Osteoblast (primary cell): ENCODE measurements at regions not wholly inside any gene's neighbourhood (a gene's known extent, or its start where the extent isn't known, plus 50 kb on each side); places are given as distances from the start of the nearest gene placed in this dataset.

ENCODE experiments used
- DNase-seq: peaks from one replicate; pipeline ENCODE4 v3.0.0; 2011; ENCODE audit warnings: low spot score, mixed read lengths; ENCODE audit not compliant: insufficient read length; ENCODE audit errors: missing footprints
- H2AFZ ChIP-seq: 2 replicates; pipeline ENCODE4 v1.6.0; 2011; ENCODE audit warnings: mild to moderate bottlenecking, low read length
- H3K27ac ChIP-seq: 2 replicates; pipeline ENCODE4 v1.5.1; 2011; ENCODE audit warnings: mild to moderate bottlenecking, low read depth, low read length, moderate library complexity
- H3K27me3 ChIP-seq: 2 replicates; pipeline ENCODE4 v1.6.0; 2012; ENCODE audit warnings: mild to moderate bottlenecking, control low read depth, inconsistent platforms, low read length, moderate library complexity; ENCODE audit not compliant: insufficient read depth
- H3K36me3 ChIP-seq: 2 replicates; pipeline ENCODE4 v1.5.1; 2011; ENCODE audit warnings: mild to moderate bottlenecking, low read length, control low read depth, moderate library complexity; ENCODE audit not compliant: insufficient read depth
- H3K4me1 ChIP-seq: 2 replicates; pipeline ENCODE4 v1.5.1; 2011; ENCODE audit warnings: mild to moderate bottlenecking, low read length, control low read depth, moderate library complexity; ENCODE audit not compliant: insufficient read depth
- H3K4me2 ChIP-seq: 2 replicates; pipeline ENCODE4 v1.6.0; 2011; ENCODE audit warnings: mild to moderate bottlenecking, low read length; ENCODE audit not compliant: insufficient read depth
- H3K4me3 ChIP-seq: fragments of 200-600 bp; sonication (generic); 3 replicates; pipeline ENCODE4 v1.5.1; 2012; ENCODE audit warnings: mild to moderate bottlenecking, low read length, inconsistent platforms; ENCODE audit not compliant: insufficient read depth
- H3K79me2 ChIP-seq: 2 replicates; pipeline ENCODE4 v1.6.0; 2012; ENCODE audit warnings: mild to moderate bottlenecking, low read length, control low read depth, inconsistent platforms; ENCODE audit not compliant: insufficient read depth
- H3K9me3 ChIP-seq: 2 replicates; pipeline ENCODE4 v1.5.1; 2011; ENCODE audit warnings: low read depth, low read length, control low read depth
- H4K20me1 ChIP-seq: 2 replicates; pipeline ENCODE4 v1.6.0; 2012; ENCODE audit warnings: mild to moderate bottlenecking, low read length, control low read depth; ENCODE audit not compliant: insufficient read depth
- CTCF ChIP-seq: IDR thresholded peaks from 2 replicates; pipeline ENCODE4 v1.5.1; 2011; ENCODE audit warnings: mild to moderate bottlenecking, low read depth, low read length, moderate library complexity; ENCODE audit errors: extremely low read depth

GRCh38 chr1:56139836-56140235, 439.5 kb downstream of the PLPP3 start:
- no peak for TF ChIP-seq CTCF
- DNase-seq: no peak

GRCh38 chr1:56137521-56138505, 441.6 kb downstream of the PLPP3 start:
- H3K27me3 ChIP-seq: no peaks in the 10 kb centered on the region
- peak overlapping the region; percentile 65 for H3K27ac ChIP-seq
- no peaks in the 10 kb centered on the region for H4K20me1 ChIP-seq
- peak overlapping the region; percentile 0 for H2AFZ ChIP-seq
- no peaks in the 10 kb centered on the region for H3K36me3 ChIP-seq
- peaks cover 18% of the 10 kb centered on the region for H3K4me1 ChIP-seq
- H3K9me3 ChIP-seq: no peaks in the 10 kb centered on the region
- peak overlapping the region; percentile 56 for H3K4me2 ChIP-seq
- H3K4me3 ChIP-seq: no peak overlapping the region
- no peaks in the 10 kb centered on the region for H3K79me2 ChIP-seq
- TF ChIP-seq CTCF: no peak
- no peak for DNase-seq

More at GRCh38 chr1:56139836-56140235, 439.5 kb downstream of the PLPP3 start:
- Histone ChIP-seq H3K4me1 (peaks cover 18% of the 10 kb centered on the region), H3K4me3 (no peak overlapping the region), H3K9me3 (no peaks in the 10 kb centered on the region), H3K36me3 (no peaks in the 10 kb centered on the region), H3K4me2 (no peak overlapping the region), H3K79me2 (no peaks in the 10 kb centered on the region), H3K27ac (no peak overlapping the region), H4K20me1 (no peaks in the 10 kb centered on the region), H3K27me3 (no peaks in the 10 kb centered on the region), H2AFZ (peak overlapping the region; percentile 40)

- no peak overlapping the region for H3K4me2 ChIP-seq
- no peaks in the 10 kb centered on the region for H3K9me3 ChIP-seq
- no peaks in the 10 kb centered on the region for H3K79me2 ChIP-seq
- no peaks in the 10 kb centered on the region for H4K20me1 ChIP-seq
- H3K4me1 ChIP-seq: peaks cover 18% of the 10 kb centered on the region
- no peak overlapping the region for H2AFZ ChIP-seq
- no peaks in the 10 kb centered on the region for H3K36me3 ChIP-seq
- no peak overlapping the region for H3K4me3 ChIP-seq
- H3K27ac ChIP-seq: peak overlapping the region; percentile 65
- no peaks in the 10 kb centered on the region for H3K27me3 ChIP-seq
- TF ChIP-seq CTCF: no peak
- DNase-seq: no peak
Observed at GRCh38 chr1:56137090-56137489, 442.3 kb downstream of the PLPP3 start.

GRCh38 chr1:56135864-56136147, 443.6 kb downstream of the PLPP3 start:
- no peak for TF ChIP-seq CTCF
- Histone ChIP-seq H3K4me3 (no peak overlapping the region), H3K79me2 (no peaks in the 10 kb centered on the region), H3K4me1 (peaks cover 18% of the 10 kb centered on the region), H3K9me3 (no peaks in the 10 kb centered on the region), H2AFZ (no peak overlapping the region), H3K27ac (no peak overlapping the region), H3K36me3 (no peaks in the 10 kb centered on the region), H4K20me1 (no peaks in the 10 kb centered on the region), H3K4me2 (no peak overlapping the region), H3K27me3 (no peaks in the 10 kb centered on the region)
- DNase-seq: no peak
